Left kidney (tissue), 1 donor: ENCODE measurements at regions not wholly inside any gene's neighbourhood (a gene's known extent, or its start where the extent isn't known, plus 50 kb on each side); places are given as distances from the start of the nearest gene placed in this dataset.
"Not testable (repeated sequence)": the region's sequence is repeated elsewhere in the genome, so short reads cannot be mapped to it uniquely, and the experiment has no call there.

Experiments used
- DNase-seq: peaks from one replicate; pipeline ENCODE4 v3.0.0-alpha.2; 2013

DNA sequence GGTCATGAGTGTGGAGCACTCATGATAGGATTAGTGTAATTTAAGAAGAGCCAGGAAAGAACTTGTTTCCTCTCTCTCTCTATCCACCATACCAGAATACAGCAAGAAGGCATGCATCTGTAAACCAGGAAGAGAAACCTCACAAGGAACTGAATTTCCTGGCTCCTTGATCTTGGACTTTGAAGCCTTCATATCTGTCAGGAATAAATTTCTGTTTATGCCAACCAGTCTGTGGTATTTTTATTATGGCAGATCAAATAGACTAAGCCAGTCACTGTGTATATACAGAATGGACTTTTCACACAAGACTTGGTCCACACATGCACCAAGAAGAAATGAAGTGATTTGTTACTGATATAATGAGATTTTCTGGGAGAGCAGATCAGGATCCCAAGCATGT, 930.1 kb upstream of the TMEFF2 start:
- no peak for DNase-seq

- no peak for DNase-seq
These were observed 920.1 kb upstream of the TMEFF2 start for GRCh38 chr2:193114827-193115226.

- no peak for DNase-seq
These were observed 918.3 kb upstream of the TMEFF2 start for GRCh38 chr2:193112986-193113385.

GRCh38 chr2:193103064-193103463, 908.3 kb upstream of the TMEFF2 start:
- DNase-seq = no peak

- no peak for DNase-seq
These were observed 906.9 kb upstream of the TMEFF2 start for GRCh38 chr2:193101591-193101990.

DNA sequence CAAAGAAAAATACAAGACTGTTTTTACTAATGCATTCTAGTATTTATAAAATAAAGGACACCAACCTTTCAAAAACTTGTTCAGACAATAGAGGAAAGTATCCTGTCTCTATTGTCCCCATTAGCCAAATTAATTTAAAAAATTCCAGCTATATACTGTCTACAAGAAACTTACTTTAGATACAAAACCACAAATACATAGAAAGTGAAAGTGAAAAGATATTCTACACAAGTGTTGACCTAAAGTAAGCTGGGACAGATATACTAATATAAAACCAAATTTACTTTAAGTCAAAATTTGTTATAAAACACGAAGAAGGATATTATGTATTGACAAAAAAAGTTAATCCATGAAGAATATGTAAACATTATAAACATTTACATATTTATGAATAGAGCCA, 893.3 kb upstream of the TMEFF2 start:
- no peak for DNase-seq

- DNase-seq = no peak
These were observed 882.3 kb upstream of the TMEFF2 start for GRCh38 chr2:193076995-193077394.

GRCh38 chr2:193074933-193075332, 880.2 kb upstream of the TMEFF2 start:
- no peak for DNase-seq

GRCh38 chr2:193072647-193073046, 877.9 kb upstream of the TMEFF2 start:
- no peak for DNase-seq

GRCh38 chr2:193025556-193025955, 830.8 kb upstream of the TMEFF2 start:
- DNase-seq = not testable (repeated sequence)

GRCh38 chr2:193024791-193025190, 830.1 kb upstream of the TMEFF2 start:
- DNase-seq = no peak

DNA sequence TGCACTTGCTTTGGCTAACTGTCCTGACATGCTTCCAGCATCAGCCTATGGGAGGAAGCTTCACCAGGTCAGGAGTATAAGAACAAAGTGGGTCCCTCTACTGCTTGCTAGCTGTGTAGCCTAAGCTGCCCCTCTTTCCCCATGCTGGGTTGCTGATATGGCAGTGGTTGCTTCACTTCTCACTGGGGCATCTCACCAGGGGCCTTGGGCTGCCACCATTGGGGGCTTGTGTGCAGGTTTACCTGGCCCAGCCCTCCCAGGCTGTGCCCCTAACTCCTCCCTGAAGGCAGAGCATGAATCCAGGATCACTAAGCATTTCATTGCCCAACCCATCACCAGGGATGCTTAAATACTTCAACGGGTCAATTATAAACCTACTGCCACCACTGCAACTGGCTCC, 817.1 kb upstream of the TMEFF2 start:
- DNase-seq = no peak

DNA sequence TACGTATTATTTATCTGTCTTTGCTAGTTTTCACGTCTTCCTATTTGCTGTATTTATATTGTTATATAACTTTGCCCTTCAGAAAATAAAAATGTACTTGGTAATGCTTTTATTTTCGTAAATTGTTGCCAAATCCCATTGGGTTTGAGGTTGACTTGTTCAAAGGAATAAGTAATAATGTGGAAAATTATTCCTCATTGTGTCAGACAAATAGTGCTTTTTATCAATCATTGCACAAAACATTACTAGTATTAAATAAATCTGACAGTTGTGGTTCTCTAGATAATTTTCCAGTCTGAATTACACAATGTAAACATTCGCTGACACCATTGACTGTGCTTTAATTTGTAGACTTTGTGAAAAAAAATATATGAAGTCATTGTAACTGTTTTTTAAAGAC, 798.3 kb upstream of the TMEFF2 start:
- DNase-seq = no peak

GRCh38 chr2:192983173-192983572, 788.4 kb upstream of the TMEFF2 start:
- no peak for DNase-seq

- DNase-seq = peak; percentile 14
These were observed 783.7 kb upstream of the TMEFF2 start for GRCh38 chr2:192978395-192978794.

- DNase-seq = no peak
These were observed 777.2 kb upstream of the TMEFF2 start for GRCh38 chr2:192971981-192972380.

DNA sequence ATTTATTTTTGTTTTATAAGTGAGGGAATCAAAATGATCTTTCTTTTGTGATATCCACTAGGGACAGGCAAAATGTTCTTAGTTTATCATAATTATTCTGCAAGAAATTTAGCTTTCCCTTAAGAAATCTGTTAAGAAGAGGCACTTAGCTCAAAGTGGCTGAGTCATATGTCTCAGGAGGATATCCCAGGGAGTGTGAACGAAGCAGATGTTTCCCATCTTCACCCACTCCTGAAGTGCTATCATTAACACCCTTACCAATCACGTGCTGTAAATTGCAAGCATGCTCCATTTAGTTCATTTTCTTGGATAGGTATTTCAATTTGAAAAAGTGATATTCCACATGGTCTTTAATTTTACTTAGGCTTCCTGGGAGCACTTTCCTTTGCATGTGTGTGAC, 774.3 kb upstream of the TMEFF2 start:
- no peak for DNase-seq

- DNase-seq = no peak
These were observed 766.2 kb upstream of the TMEFF2 start for GRCh38 chr2:192960945-192961344.

GRCh38 chr2:192958615-192959014, 763.9 kb upstream of the TMEFF2 start:
- not testable (repeated sequence) for DNase-seq

GRCh38 chr2:192957425-192957824, 762.7 kb upstream of the TMEFF2 start:
- DNase-seq = no peak

DNA sequence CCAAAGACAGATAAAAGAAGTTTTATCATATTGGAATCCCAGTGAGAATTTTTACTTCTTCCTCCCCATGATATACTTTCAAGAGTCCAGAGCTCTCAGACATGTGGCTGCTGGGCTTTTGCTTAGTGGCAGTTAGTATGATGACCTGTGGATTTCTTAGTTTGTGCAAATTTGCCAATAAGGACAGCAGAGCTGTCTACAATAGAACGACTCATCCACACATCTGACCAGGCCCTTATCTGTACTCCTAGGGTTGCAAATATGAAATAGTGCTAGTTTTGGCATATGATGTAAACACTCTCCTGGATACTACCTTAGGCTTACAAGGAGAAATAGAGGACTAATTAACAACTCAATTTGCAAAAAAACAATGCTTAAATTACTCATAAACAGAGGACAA, 758.4 kb upstream of the TMEFF2 start:
- no peak for DNase-seq

- no peak for DNase-seq
These were observed 757.5 kb upstream of the TMEFF2 start for GRCh38 chr2:192952245-192952644.

DNA sequence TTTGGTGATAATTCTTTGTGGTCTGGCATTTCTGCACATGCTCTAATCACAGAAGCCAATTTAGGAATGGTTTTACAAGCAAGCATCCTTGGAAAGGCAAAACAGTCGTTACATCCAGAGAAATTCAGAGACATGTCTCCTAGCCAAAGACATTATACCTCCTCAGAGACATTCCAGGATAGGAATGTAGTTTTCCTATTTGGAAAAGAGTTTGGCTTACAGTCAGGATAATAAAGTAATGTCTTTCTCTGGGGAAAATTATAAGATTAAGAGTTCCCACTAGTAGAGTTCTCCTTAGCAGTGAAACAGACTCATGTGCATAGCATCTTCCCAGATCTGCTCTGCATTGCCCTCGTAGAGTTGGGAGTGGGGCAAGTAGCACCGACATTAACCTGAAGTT, 753.6 kb upstream of the TMEFF2 start:
- DNase-seq = no peak

DNA sequence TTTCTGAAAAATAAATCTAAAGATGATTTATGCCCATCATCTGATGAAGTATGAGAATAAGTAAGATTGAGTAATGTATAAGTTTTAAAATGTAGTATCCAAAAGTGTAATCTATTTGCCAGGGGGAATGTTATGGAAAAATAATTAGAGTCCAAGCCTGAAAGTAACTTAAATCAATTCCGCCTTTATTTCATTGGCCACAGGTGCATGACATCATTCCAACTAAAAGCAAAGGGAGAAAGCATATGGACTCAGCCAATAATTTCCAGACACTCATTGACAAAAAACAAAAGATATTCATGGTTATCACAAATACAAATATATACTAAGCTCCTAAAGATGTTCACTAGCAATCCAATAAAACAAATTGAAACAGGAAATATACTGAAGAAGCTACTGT, 752.6 kb upstream of the TMEFF2 start:
- DNase-seq = no peak

- no peak for DNase-seq
These were observed 746.0 kb upstream of the TMEFF2 start for GRCh38 chr2:192940767-192941166.
